WERI-Rb-1 (cell line): ENCODE measurements at regions not wholly inside any gene's neighbourhood (a gene's known extent, or its start where the extent isn't known, plus 50 kb on each side); places are given as distances from the start of the nearest gene placed in this dataset.

Experiments
- DNase-seq: peaks from one replicate; pipeline ENCODE4 v3.0.0-alpha.2; 2020
- H3K27ac ChIP-seq: fragments of 250-450 bp; sonication (Bioruptor Pico); 2 replicates; pipeline ENCODE4 v1.5.1; 2020; ENCODE audit warnings: mild to moderate bottlenecking, moderate library complexity
- H3K27me3 ChIP-seq: fragments of 250-450 bp; sonication (Bioruptor Pico); 2 replicates; pipeline ENCODE4 v1.5.1; 2021; ENCODE audit warnings: mild to moderate bottlenecking, low read depth, moderate library complexity; ENCODE audit not compliant: insufficient read depth, severe bottlenecking
- H3K36me3 ChIP-seq: fragments of 250-450 bp; sonication (Bioruptor Pico); 2 replicates; pipeline ENCODE4 v1.5.1; 2020; ENCODE audit warnings: mild to moderate bottlenecking, moderate library complexity
- H3K4me3 ChIP-seq: 2 replicates; pipeline ENCODE4 v1.5.1; 2011; ENCODE audit warnings: low read depth, mild to moderate bottlenecking, control low read depth, low read length
- H3K9me3 ChIP-seq: fragments of 250-450 bp; sonication (Bioruptor Pico); 2 replicates; pipeline ENCODE4 v1.5.1; 2021; ENCODE audit warnings: mild to moderate bottlenecking, moderate library complexity; ENCODE audit not compliant: severe bottlenecking
- CTCF ChIP-seq: IDR thresholded peaks from 2 replicates; pipeline ENCODE4 v1.5.1; 2011; ENCODE audit warnings: low read depth, mild to moderate bottlenecking, control low read depth, inconsistent platforms, low read length

DNA sequence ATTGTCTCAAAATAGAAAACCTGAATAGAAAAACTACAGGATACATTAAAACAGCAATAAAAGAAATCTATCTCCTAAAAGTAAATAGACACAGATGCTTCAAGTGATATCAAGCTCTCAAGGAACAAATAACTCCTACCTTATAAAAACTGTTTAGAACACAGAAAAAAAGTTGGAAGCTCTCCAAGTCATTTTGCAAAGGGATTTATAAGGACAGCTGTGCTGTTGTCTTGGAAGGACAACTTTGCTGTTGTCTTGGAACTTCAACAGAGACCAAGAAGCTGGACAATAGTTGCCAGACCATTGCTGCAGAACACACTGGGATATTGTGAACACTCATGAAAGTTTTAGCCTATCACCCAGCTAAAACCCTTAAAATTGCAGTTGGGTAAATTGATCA is 780.7 kb downstream of the FLRT2 start:
- Histone ChIP-seq H3K4me3 (no peak overlapping the region), H3K9me3 (no peaks in the 10 kb centered on the region), H3K27ac (no peak overlapping the region), H3K36me3 (no peaks in the 10 kb centered on the region), H3K27me3 (no peaks in the 10 kb centered on the region)
- TF ChIP-seq CTCF = no peak
- DNase-seq = no peak

GRCh38 chr14:86310148-86310547 is 780.2 kb downstream of the FLRT2 start:
- Histone ChIP-seq H3K9me3 (no peaks in the 10 kb centered on the region), H3K4me3 (no peak overlapping the region), H3K36me3 (no peaks in the 10 kb centered on the region), H3K27me3 (no peaks in the 10 kb centered on the region), H3K27ac (no peak overlapping the region)
- no peak for DNase-seq
- no peak for TF ChIP-seq CTCF

GRCh38 chr14:86305058-86305457 is 775.1 kb downstream of the FLRT2 start:
- H3K27me3 ChIP-seq = no peaks in the 10 kb centered on the region
- H3K9me3 ChIP-seq = no peaks in the 10 kb centered on the region
- H3K36me3 ChIP-seq = no peaks in the 10 kb centered on the region
- H3K27ac ChIP-seq = no peak overlapping the region
- no peak overlapping the region for H3K4me3 ChIP-seq
- no peak for DNase-seq
- TF ChIP-seq CTCF = no peak

- Histone ChIP-seq H3K4me3 (no peak overlapping the region), H3K27ac (no peak overlapping the region), H3K27me3 (no peaks in the 10 kb centered on the region), H3K36me3 (no peaks in the 10 kb centered on the region), H3K9me3 (no peaks in the 10 kb centered on the region)
- DNase-seq = no peak
- TF ChIP-seq CTCF = no peak
These were observed 770.0 kb downstream of the FLRT2 start for GRCh38 chr14:86299994-86300393.

DNA sequence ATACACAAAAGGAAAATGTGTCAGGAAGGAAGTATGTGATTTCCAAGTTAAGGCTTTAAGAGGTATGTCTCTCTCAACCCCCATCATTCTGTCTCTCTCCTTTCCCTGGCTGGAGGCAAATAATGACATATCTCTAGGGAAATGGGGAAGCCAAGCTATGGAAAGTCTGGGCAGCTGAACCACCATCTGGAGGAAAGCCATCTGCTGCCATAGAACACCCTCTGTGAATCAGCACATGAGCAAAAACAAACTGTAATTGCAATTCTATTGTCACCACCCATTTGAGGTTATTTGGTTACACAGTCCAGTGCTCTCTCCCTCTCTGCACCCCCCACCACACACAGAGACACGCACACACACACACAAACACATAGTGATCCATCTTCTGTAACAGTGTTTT is 766.2 kb downstream of the FLRT2 start:
- H3K27ac ChIP-seq = no peak overlapping the region; the same call in 1 of the 2 replicates
- no peaks in the 10 kb centered on the region for H3K36me3 ChIP-seq
- no peaks in the 10 kb centered on the region for H3K9me3 ChIP-seq
- no peak for TF ChIP-seq CTCF
- peak; percentile 17 for DNase-seq
- H3K4me3 ChIP-seq = no peak overlapping the region
- no peaks in the 10 kb centered on the region for H3K27me3 ChIP-seq

DNA sequence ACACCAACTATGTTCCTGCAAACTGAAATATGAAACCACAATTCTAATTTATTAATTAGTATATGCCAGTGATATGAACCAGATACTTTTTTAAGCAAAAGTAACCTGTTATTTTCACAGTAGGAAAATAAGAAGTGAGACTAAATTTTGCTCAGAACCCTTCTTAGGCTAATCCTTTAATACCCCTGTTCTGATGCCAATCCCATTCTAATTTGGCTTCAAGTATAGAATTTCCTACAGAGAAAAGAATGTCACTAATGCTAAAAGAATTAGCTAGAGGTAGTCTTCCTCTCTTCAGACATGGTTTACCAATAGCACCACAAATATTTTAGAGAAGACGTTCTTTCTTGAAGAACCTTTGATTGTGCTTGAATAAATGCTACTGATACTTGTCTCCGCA is 758.4 kb downstream of the FLRT2 start:
- Histone ChIP-seq H3K27me3 (no peaks in the 10 kb centered on the region), H3K4me3 (no peak overlapping the region), H3K9me3 (no peaks in the 10 kb centered on the region), H3K36me3 (no peaks in the 10 kb centered on the region), H3K27ac (no peak overlapping the region)
- no peak for TF ChIP-seq CTCF
- DNase-seq = no peak
